Liver (tissue), 3 donors: ENCODE measurements at regions not wholly inside any gene's neighbourhood (a gene's known extent, or its start where the extent isn't known, plus 50 kb on each side); places are given as distances from the start of the nearest gene placed in this dataset.

Experiments
- FOXA1 ChIP-seq: IDR thresholded peaks from 2 replicates; pipeline ENCODE4 v1.6.1; 2016; ENCODE audit warnings: antibody characterized with exemption
- JUND ChIP-seq, 2 donors: IDR thresholded peaks; 2 replicates each; pipeline ENCODE4 v1.6.1; 2016; ENCODE audit warnings: antibody characterized with exemption in 2 of 2
- RAD21 ChIP-seq, 2 donors: IDR thresholded peaks; 2 replicates each; pipeline ENCODE4 v1.6.1; 2016; ENCODE audit warnings: antibody characterized with exemption in 2 of 2, mild to moderate bottlenecking in 2 of 2
- TF ChIP-seq, protein P1 (sequence below): IDR thresholded peaks from 2 replicates; pipeline ENCODE4 v1.6.1; 2016; ENCODE audit warnings: antibody characterized with exemption, mild to moderate bottlenecking
- TF ChIP-seq, protein P2 (sequence below): fragments of 150-350 bp; IDR thresholded peaks from 2 replicates; pipeline ENCODE4 v1.5.1; 2017; ENCODE audit warnings: improper control_type of control experiment, low read depth, low read length; ENCODE audit not compliant: missing input control
- donor health status: healthy.
- donor health status: healthy.

DNA sequence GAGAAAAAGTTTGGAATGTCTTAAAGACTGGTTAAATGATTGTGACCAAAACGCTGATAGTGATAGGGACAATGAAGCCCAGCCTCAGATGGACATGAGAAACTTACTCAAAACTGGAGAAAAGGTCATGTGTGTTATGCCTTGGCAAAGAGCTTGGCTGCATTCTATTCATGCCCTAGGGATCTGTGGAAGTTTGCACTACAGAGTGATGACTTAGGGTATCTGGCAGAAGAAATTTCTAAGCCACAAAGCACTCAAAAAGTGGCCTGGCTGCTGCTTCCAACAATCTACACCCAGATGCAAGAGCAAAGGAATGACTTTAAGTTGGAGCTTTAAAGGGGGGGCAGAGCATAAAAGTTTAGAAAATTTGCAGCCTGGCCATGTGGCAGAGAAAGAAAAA, 521.3 kb downstream of the UQCRFS1 start:
- TF ChIP-seq JUND (IDR thresholded peaks at IDR 0.05) (no peak), RAD21 (IDR thresholded peaks at IDR 0.05) (no peak), FOXA1 (no peak)
- TF ChIP-seq, protein P1, sequence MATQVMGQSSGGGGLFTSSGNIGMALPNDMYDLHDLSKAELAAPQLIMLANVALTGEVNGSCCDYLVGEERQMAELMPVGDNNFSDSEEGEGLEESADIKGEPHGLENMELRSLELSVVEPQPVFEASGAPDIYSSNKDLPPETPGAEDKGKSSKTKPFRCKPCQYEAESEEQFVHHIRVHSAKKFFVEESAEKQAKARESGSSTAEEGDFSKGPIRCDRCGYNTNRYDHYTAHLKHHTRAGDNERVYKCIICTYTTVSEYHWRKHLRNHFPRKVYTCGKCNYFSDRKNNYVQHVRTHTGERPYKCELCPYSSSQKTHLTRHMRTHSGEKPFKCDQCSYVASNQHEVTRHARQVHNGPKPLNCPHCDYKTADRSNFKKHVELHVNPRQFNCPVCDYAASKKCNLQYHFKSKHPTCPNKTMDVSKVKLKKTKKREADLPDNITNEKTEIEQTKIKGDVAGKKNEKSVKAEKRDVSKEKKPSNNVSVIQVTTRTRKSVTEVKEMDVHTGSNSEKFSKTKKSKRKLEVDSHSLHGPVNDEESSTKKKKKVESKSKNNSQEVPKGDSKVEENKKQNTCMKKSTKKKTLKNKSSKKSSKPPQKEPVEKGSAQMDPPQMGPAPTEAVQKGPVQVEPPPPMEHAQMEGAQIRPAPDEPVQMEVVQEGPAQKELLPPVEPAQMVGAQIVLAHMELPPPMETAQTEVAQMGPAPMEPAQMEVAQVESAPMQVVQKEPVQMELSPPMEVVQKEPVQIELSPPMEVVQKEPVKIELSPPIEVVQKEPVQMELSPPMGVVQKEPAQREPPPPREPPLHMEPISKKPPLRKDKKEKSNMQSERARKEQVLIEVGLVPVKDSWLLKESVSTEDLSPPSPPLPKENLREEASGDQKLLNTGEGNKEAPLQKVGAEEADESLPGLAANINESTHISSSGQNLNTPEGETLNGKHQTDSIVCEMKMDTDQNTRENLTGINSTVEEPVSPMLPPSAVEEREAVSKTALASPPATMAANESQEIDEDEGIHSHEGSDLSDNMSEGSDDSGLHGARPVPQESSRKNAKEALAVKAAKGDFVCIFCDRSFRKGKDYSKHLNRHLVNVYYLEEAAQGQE: no peak
- TF ChIP-seq, protein P2, sequence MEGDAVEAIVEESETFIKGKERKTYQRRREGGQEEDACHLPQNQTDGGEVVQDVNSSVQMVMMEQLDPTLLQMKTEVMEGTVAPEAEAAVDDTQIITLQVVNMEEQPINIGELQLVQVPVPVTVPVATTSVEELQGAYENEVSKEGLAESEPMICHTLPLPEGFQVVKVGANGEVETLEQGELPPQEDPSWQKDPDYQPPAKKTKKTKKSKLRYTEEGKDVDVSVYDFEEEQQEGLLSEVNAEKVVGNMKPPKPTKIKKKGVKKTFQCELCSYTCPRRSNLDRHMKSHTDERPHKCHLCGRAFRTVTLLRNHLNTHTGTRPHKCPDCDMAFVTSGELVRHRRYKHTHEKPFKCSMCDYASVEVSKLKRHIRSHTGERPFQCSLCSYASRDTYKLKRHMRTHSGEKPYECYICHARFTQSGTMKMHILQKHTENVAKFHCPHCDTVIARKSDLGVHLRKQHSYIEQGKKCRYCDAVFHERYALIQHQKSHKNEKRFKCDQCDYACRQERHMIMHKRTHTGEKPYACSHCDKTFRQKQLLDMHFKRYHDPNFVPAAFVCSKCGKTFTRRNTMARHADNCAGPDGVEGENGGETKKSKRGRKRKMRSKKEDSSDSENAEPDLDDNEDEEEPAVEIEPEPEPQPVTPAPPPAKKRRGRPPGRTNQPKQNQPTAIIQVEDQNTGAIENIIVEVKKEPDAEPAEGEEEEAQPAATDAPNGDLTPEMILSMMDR: no peak
